Left ventricle myocardium inferior (tissue), 1 donor: ENCODE measurements at regions not wholly inside any gene's neighbourhood (a gene's known extent, or its start where the extent isn't known, plus 50 kb on each side); places are given as distances from the start of the nearest gene placed in this dataset.
"Not testable (repeated sequence)": the region's sequence is repeated elsewhere in the genome, so short reads cannot be mapped to it uniquely, and the experiment has no call there.

ENCODE experiments used
- DNase-seq: peaks from one replicate; pipeline ENCODE4 v3.0.0-alpha.2; 2020
- H3K27ac ChIP-seq: fragments of 200-600 bp; replicated peaks from 2 replicates; pipeline ENCODE4 v1.8.0; 2021
- H3K27me3 ChIP-seq: fragments of 200-600 bp; 2 replicates; pipeline ENCODE4 v1.8.0; 2021; ENCODE audit warnings: low read depth
- H3K36me3 ChIP-seq: fragments of 200-600 bp; 2 replicates; pipeline ENCODE4 v1.8.0; 2021
- H3K4me1 ChIP-seq: fragments of 200-600 bp; 2 replicates; pipeline ENCODE4 v1.8.0; 2021
- H3K4me3 ChIP-seq: fragments of 200-600 bp; 2 replicates; pipeline ENCODE4 v1.8.0; 2021; ENCODE audit warnings: mild to moderate bottlenecking, moderate library complexity
- H3K9me3 ChIP-seq: fragments of 200-600 bp; replicated peaks from 2 replicates; pipeline ENCODE4 v1.8.0; 2021
- CTCF ChIP-seq: fragments of 200-600 bp; IDR thresholded peaks from 2 replicates; pipeline ENCODE4 v1.8.0; 2021; ENCODE audit warnings: antibody characterized with exemption, mild to moderate bottlenecking, borderline replicate concordance
- intact Hi-C: fragments of 100-400 bp; cut with micrococcal nuclease; formaldehyde crosslinking; loops from one replicate; pipeline ENCODE4 v1.11.0; 2022
- donor health status: DM: no; HTN: yes; CAD: no; lungs with severe emphysema.

GRCh38 chr13:22961835-22962537 lies 218.8 kb upstream of the SGCG start:
- no peaks in the 10 kb centered on the region for H3K36me3 ChIP-seq
- no peak for DNase-seq
- H3K9me3 ChIP-seq = no peaks in the 10 kb centered on the region
- H3K4me3 ChIP-seq = no peak overlapping the region
- H3K4me1 ChIP-seq = no peaks in the 10 kb centered on the region
- H3K27ac ChIP-seq = no peak overlapping the region
- no peak for TF ChIP-seq CTCF
- peaks cover 9% of the 10 kb centered on the region for H3K27me3 ChIP-seq
- intact Hi-C loops = no loop called here

DNA sequence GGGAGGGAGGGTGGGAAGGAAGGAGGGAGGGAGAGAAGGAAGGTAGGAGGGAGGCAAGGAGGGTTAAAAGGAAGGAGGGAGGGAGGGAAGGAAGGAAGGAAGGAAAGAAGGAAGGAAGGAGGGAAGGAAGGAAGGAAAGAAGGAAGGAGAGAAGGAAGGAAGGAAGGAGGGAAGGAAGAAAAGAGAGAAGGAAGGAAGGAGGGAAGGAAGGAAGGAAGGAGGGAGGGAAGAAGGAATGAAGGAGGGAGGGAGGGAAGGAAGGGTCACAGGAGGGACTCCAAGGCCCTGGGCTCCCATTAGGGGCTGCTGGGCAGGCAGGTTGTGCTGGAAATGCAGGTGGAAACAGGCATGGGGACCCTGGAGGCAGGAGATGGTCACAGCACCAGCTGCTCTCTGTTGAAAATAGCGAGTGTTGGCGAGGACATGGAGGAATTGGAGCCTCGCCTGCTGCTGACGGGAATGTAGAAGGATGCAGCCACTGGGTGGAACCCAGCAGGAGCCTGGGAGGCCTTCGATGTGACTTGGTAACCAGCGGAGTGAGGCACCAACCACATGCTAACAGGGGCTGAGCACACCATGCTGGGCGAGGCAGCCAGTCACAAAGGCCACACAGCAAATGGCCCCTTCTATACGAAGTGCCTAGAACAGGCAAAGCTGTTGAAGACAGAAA lies 217.3 kb upstream of the SGCG start:
- H3K27me3 ChIP-seq, H3K36me3 ChIP-seq, H3K9me3 ChIP-seq, intact Hi-C loops, DNase-seq, H3K27ac ChIP-seq, H3K4me1 ChIP-seq, H3K4me3 ChIP-seq: not testable (repeated sequence)

- intact Hi-C loops = no loop called here
- no peaks in the 10 kb centered on the region for H3K36me3 ChIP-seq
- no peaks in the 10 kb centered on the region for H3K9me3 ChIP-seq
- TF ChIP-seq CTCF = no peak
- no peak overlapping the region for H3K4me3 ChIP-seq
- H3K27me3 ChIP-seq = peaks cover 13% of the 10 kb centered on the region
- H3K27ac ChIP-seq = no peak overlapping the region
- no peak for DNase-seq
- no peaks in the 10 kb centered on the region for H3K4me1 ChIP-seq
Measured at GRCh38 chr13:22964245-22964966, 216.4 kb upstream of the SGCG start.

DNA sequence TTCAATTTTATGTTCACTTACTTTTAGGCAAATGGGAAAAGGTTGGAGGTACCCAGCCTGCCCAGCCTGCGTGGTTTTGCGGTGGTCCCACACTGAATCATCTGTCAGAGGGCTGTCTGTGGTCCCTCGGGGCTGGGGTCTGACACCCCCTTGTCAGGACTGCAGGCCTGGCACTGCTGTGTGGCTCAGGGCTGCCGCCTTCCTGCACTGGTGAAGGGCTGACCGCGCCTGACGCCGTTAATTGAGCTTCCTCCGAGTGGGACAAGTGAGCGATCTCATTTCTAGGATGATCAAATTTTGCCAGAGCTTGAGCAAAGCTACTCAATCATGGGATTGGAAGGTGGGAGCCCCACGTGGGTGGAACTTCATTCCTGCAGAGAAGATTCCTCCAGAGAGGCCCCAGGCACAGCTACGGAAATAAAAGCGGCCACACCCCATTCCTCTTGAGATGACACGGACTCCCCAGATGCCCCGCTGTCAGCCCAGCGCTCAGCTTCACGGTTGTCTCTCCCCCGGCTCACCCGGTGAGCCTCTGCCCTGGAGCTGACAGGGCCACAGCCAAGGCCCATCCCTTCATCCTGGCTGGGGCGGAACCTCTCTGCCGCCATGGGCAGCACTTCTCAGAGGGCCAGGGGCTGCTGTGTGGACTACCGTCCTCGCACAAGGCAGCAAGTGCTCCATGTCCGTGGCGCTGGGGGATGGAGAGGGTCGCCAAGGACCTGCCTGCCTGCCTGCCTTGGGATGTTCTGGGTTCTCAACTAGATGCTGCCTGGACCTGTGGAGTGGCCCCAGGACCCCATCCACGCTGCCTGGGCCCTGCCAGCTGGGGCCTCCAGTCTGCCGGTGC lies 215.5 kb upstream of the SGCG start:
- H3K36me3 ChIP-seq, DNase-seq, H3K4me3 ChIP-seq, H3K4me1 ChIP-seq, intact Hi-C loops, H3K27ac ChIP-seq, H3K9me3 ChIP-seq: not testable (repeated sequence)
- peaks cover 13% of the 10 kb centered on the region for H3K27me3 ChIP-seq

DNA sequence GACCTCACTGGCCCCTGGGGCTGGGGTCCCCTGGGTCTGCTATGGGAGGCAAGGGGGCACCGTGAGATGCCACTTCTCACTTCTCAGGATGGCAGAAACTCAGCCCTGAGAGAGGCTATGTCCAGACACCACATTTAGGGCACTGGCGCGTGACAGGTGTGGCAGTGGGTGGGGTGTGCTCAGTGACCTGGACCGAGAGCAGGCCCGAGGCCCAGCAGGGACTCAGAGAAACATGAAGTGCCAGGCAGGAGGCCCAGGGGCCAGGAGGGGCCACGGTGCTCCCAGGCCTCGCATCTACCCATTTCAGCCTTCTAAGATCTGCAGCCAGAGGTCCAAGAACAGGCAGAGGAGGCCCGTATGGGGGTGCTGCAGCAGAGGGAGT lies 214.9 kb upstream of the SGCG start:
- H3K4me1 ChIP-seq, H3K4me3 ChIP-seq, intact Hi-C loops, H3K36me3 ChIP-seq, H3K27ac ChIP-seq, H3K9me3 ChIP-seq, DNase-seq: not testable (repeated sequence)
- peaks cover 13% of the 10 kb centered on the region for H3K27me3 ChIP-seq

GRCh38 chr13:22966753-22967152 lies 214.0 kb upstream of the SGCG start:
- intact Hi-C loops = not testable (repeated sequence)

GRCh38 chr13:22967669-22968068 lies 213.1 kb upstream of the SGCG start:
- no peaks in the 10 kb centered on the region for H3K9me3 ChIP-seq
- H3K27me3 ChIP-seq = peaks cover 4% of the 10 kb centered on the region
- no peak for TF ChIP-seq CTCF
- H3K4me3 ChIP-seq = no peak overlapping the region
- no peaks in the 10 kb centered on the region for H3K36me3 ChIP-seq
- no peak for DNase-seq
- no peaks in the 10 kb centered on the region for H3K4me1 ChIP-seq
- intact Hi-C loops = no loop called here
- H3K27ac ChIP-seq = no peak overlapping the region

More at GRCh38 chr13:22966753-22967152, 214.0 kb upstream of the SGCG start:
- H3K36me3 ChIP-seq, H3K9me3 ChIP-seq, H3K4me3 ChIP-seq, H3K27ac ChIP-seq, H3K4me1 ChIP-seq, DNase-seq: not testable (repeated sequence)
- peaks cover 12% of the 10 kb centered on the region for H3K27me3 ChIP-seq
